GM19240 (cell line): ENCODE measurements at regions not wholly inside any gene's neighbourhood (a gene's known extent, or its start where the extent isn't known, plus 50 kb on each side); places are given as distances from the start of the nearest gene placed in this dataset.
A peak's percentile ranks its signal among the peaks of the same experiment; 100 is the strongest.
"Not testable (repeated sequence)": the region's sequence is repeated elsewhere in the genome, so short reads cannot be mapped to it uniquely, and the experiment has no call there.

Experiments used
- DNase-seq: peaks from one replicate; pipeline ENCODE4 v3.0.0; 2011; ENCODE audit warnings: low spot score; ENCODE audit not compliant: insufficient read length

DNA sequence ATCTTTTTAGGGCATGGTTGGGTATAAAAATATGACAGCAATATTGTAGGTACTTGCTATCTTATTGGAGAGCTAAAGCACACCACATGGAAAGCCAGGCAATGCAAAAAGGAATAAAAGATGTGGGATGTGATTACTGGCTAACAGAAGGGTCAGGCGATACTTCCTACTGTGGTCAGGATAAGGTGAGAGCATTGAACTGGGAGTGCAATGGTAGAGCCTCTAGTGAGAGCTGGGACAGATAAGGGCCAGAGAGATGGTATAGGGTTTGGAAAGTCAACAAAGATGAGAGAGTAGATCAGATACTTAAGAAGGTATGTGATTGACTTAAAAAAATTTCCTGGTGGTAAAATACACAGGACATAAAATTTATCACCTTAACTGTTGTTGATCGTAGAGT, 160.7 kb upstream of the MAN1A1 start:
- DNase-seq = no peak

DNA sequence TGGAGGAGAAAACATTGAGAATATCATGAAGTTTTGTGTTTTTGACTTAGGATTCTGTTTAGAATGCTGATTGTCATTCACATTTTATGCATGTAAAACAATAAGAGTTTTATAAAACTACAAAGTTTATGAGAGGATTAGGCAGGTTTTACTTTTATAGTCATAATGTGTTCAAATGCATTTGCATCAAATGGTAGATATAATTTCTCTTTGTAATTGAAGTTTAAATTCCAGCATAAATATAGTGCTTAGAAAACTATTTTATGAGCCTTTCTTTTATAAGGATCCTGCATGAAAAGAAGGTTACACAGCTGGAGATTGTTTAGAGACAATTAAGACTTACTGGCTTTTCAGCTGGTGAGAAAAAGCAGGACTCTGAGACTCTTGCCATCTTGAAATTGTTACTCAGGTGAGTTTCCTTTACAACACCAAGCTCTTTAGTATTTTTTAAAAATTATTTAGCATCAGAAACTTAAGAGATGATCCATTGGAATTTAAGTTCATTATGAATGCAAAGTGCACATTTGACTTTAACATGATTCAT, 157.1 kb upstream of the MAN1A1 start:
- DNase-seq = no peak

DNA sequence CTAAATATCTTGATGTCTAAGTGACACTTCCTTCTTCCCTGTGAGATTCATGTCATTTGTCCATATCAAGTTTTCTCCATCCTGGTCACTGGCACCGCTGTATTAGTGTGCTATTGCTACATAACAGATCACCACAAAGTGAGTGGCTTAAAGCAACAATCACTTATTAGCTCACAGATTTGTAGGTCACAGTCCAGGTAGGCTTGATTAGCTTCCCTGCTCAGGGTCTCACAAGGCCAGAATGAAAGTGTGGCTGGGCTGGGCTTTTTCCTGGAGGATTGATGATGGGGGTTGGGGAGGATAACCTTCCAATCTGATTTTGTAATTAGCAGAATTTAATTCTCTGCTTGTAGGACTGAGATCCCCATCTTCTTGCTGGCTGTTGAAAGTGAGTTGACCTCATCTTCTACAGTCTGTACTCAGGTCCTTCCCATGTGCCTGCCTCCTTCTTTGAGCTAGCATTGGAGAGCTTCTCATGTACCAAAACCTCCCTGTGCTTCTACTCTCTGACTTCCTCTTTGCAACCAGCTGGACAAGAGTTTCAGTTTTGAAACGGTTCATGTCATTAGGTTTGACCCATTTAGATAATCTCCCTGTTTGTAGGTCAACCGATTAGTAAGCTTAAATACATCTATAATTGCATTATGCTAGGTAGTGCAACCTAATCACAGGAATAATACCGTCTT, 152.4 kb upstream of the MAN1A1 start:
- DNase-seq = peak; percentile 0

DNA sequence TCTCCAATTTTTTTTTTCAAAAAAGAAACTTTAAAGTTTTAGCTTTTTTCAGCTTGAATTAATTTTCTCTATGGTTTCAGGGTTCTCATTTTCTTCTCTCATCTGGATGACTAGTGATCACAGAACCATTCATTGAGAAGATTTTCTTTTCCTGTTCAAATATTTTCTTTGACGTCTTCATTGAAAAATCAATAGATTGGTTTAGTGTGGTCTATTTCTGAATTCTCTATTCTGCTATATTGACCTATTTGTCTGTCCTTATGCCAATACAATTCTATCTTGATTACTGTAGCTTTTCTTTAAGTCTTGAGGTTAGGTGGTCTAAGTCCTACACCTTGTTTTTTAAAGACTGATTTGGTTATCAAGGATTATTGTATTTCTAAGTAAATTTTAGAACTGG, 150.2 kb upstream of the MAN1A1 start:
- no peak for DNase-seq

DNA sequence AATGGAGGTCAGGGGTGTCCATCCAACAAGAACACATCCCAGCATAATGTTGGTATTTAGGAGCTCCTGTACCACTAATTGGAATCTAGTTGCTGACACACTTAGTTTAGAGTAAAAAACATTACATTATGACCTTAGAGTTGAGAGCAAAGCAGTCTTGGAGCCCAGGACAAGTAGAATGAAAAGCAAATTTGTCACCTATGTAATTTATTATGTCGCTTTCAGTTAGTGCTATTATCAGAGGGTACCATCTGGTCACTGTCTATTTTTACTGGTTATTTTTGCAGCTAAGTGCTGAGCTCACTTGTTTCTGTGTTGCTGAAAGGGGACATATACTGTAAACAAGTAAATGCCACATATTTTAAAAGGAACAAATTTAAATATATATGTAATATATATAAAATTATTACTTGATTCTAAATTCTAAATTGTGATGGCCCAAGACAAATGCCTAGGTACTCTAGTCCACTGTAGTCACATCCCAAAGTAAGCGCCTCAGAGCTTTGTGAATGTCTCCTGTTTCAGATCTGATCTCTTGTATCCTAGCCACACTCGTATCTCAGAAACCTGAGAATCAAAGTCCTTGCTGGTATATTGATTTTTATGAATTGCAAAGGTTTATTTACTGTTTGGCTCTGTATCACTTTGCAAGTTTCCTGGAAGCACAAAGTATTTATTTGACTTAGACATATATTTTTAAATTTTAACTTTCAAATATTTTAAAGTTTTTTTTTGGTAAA, 148.6 kb upstream of the MAN1A1 start:
- DNase-seq = no peak

DNA sequence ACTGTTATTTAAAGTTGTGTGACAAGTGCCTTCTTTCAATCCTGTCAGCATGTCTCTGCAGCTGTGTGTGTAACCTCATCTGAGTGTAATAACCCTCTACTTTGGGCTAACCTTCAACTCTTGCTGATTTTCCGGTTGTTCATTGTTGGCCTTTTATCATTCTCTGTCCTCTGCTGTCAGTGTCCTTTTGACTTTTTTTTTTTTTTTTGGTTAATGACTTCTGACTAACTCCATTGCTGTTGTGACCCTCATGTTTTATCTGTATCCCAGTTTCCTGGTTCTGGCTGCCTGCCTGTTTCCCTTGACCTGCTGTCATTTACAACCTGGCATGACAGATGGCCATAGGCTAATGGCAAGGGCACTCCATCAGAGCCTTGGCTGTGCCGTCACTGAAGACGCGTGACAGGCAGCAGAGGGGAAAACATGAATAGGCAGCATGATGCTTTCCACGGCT, 145.7 kb upstream of the MAN1A1 start:
- DNase-seq = no peak

DNA sequence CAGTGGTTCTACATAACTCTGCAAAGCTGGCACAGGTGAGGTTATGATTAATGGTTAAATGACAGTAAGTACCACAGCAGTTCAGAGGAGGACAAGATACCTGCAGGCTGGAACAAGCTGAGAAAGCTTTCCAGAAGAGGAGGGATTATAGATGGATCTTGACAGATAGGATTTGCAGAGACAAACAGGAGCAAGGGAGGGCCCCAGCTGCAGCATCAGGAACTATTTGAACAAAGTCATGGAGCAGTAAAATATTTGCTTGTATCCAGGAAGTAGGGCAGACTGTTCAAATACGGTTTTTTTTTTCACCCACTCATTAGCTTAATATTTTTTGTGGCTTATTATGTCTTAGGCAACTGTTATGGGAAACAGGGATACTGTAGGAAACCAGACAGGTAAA, 144.4 kb upstream of the MAN1A1 start:
- no peak for DNase-seq

DNA sequence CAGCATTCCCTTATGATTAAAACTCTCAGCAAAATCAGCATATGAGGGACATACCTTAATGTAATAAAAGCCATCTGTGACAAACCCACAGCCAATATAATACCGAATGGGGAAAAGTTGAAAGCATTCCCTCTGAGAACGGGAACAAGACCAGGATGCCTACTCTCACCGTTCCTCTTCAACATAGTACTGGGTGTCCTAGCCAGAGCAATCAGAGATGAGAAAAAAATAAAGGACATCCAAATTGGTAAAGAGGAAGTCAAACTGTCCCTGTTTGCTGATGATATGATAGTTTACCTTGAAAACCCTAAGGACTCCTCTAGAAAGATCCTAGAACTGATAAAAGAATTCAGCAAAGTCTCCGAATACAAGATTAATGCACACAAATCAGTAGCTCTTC, 141.6 kb upstream of the MAN1A1 start:
- not testable (repeated sequence) for DNase-seq

DNA sequence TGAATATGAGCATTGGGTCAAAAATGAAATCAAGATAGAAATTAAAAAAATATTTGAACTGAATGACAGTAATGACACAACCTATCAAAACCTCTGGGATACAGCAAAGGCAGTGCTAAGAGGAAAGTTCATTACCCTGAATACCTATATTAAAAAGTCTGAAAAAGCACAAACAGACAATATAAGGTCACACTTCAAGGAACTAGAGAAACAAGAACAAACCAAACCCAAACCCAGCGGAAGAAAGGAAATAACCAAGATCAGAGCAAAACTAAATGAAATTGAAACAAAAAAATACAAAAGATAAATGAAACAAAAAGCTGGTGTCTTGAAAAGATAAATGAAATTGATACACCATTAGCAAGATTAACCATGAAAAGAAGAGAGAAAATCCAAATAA, 140.5 kb upstream of the MAN1A1 start:
- not testable (repeated sequence) for DNase-seq

DNA sequence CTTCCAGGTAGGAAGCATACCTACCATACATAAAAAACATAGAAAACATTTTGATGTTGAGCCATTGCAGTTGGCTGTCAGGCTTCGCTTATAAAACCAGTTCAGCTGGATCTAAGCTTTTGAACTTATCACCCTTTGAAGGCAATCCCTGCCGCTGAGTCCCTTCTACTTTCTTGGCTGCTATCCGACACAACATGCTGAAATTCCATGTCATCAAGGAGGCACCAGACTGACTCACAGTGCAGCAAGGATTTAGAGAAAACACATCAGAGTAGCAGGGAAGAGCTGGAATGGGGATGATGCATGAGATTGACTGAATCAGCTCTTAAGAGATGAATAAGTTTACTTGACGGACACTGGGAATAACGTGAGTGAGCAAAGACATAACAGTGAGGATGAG, 135.0 kb upstream of the MAN1A1 start:
- no peak for DNase-seq

DNA sequence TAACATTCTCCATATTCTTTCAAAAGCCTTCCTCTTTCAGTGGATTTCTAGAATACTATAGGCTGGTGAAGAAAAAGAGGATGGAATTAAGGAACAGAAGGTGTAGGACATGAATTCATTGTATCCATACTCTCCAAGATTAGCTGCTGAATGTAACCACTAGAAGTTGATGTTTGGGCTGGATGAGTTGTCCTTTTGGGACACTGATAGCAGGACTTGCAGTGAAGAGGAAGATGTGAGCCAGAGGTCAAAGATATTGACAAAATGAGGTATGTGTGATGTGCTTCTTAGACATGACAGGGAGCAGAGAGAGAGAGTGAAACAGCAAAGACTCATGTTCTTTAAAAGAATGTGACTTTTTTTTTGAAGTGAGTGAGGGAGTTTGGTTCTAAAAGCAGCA, 134.3 kb upstream of the MAN1A1 start:
- DNase-seq = no peak

DNA sequence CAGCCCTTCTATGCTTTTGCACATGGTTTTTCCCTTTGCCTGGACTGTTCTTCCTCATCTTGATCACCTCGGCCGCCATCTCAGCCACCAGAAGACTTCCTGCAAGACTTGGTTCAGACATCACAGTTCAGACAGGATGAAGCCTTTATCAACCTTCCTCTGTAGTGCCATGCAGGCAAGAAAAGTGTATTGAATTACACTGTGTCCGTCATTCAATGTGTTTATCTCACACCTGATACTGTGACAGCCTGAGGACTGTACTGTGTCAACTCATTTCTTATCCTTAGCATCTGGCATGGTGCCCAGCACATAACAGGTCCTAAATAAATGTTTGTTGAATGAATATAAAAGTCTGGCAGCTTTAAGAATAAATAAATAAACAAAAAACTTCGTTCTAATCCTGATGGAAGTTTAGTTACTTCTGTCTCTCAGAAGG, 133.3 kb upstream of the MAN1A1 start:
- DNase-seq = no peak

DNA sequence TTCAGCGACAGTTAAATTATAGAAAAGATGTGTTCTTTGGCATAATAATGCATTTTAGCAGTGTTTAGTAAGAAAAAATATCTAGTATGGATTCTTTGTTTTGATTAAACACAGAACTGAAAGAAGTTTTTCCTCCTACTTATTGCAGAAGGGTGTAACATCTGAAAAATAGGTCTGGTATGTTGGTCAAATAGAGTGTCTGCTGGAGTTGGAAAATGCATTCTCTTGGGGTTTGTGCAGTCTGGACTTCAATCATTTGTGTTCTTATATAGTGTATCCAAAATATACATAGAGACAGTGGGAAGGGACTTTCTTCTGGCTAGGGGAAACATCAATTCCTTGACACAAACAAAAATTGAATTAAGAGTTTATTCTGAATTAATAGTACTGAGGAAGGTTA, 132.4 kb upstream of the MAN1A1 start:
- no peak for DNase-seq

DNA sequence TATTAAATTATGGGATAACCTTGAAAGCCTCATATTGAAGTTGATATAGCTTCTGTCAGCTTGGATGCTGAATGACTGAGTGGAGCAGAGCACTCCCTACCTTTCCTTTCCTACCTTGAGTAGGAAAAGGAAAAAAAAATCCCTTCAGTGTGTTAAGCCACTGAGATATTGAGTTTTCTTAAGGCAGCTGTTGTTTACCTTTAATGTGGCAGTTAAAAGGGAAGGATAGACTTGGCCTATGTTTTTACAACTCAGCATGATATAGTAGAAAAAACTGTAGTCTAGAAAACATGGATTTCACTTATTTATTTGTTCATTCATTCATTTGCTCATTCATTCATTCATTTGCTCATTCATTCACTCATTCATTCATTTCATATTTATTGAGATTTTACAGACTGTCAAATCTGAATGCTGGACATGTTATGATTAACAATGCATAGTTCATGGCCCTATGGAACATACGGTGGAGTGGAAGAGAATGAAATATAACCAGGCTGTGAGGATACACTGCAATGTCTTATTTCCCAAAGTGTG, 131.5 kb upstream of the MAN1A1 start:
- DNase-seq = no peak

DNA sequence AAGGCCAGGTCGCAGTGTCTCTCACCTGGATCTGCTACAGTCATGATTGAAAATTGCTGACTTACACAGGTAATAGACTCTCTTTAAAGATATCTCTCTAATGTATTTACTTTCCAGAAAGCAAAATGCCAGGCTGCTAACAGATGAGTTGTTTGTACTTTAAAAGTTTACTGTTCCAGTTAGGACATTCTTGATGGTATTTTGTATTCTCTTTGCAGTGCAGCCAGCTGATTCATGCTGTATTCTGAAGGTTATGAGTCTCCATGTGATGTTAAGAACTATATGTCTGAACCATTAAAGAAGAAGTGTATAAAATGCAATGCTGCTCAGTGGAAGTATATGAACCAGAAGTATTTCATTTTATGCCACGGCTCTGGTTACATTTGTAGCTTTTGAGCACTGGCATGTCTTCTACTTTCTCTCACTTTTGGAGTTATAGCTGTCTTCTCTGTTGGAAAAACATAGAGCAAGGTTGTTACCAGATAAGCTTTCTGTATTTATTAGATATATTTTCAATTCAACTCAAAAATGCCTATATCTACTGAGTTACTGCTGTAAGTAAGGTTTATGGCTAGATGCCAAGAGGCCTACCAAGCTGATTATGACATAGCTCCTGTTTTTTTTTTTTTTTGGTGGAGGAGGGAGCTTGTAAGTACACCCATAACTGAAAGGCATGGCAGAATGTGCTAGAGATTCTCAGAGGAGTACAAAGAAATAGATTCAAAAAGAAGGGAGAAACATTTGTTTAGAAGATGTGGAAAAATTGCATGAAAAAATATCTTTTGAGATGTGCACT, 130.5 kb upstream of the MAN1A1 start:
- no peak for DNase-seq

DNA sequence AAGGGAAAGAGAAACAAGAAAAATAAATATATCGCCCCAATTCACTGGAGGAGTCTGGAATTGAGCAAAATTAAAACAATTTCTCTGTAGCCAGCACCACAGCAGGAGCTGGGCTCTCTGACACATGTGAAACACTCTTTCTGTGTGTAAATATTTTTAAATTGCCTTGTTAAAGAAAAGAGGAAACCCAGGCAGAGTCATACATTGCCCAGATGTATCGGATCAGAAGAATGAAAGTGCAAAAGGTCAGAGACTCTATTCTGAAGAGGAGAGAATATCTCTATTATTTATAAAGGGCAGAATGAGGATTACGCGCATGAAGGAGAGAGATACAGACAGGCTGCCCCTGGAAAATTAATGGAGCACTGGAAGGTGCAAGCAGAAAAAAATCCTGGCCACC, 127.0 kb upstream of the MAN1A1 start:
- no peak for DNase-seq

DNA sequence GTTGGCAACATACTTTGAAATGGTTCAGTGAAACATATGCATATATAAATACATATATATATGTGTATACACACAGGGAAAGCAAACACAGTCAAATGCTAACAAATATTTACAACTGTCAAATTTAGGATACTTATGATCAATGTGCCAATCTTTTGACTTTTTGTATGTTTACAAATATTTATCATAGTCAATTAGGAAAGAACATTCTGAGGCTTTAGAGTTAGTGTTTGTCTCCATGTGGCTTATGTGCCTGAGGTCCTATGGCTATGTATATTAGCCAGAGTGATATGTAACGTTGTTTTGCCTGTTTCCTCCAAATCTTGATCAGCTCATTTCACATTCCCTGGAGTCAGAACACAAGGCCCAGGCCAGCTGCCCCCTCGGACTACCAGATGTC, 126.5 kb upstream of the MAN1A1 start:
- no peak for DNase-seq

DNA sequence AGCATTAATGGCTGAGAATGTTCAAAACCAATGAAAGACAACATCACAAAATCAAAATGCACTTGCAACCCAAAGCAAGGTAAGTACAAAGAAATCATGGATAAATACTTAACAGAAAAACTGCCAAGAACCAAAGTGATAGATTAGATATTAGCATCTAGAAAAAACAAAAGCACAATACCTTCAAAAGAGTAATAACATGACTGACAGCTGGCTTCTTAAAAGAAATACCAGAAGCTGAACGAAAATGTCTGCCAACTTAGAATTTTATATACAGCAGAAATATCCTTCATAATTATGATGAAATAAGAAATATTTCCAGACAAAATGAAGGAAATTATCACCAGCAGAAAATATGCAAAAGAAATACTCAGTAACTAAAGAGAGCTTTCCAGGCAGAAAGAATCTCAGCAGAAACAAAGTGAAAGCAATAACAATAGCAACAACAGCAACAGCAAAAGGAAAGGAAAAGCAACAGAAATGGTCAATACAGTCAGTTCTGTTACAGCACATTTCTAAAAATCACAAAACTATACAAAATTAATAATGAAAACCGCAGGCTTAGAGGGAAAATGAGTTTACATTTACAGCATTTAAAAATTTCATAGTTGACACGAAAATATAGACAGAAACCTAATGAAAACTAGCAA, 121.5 kb upstream of the MAN1A1 start:
- DNase-seq = no peak

DNA sequence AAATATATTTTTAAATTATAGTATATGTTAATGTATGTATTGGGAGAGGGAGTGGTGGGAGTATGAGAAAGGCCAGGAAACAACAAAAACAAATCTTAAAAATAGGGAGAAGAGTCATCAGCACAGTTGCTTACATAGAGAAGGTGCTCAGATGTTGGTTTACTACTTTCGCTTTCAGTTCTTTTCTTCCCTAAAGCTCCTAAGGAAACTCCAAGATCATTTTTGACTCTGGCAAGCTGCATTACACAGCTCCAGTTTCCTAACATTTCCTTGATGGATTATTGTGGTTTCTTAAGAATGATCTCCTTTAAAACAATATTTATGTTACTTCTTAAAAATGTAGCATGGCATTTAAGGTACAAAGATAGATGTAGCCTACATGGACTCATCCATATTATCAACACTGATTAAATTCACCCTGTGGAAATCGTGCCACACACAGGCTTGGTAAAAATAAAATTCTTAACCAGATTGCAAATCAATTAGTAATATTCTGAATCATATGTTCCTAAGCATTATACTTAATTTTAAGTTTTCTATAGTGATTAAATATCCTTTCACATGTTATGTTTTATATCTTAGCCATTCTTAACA, 118.0 kb upstream of the MAN1A1 start:
- DNase-seq = no peak

DNA sequence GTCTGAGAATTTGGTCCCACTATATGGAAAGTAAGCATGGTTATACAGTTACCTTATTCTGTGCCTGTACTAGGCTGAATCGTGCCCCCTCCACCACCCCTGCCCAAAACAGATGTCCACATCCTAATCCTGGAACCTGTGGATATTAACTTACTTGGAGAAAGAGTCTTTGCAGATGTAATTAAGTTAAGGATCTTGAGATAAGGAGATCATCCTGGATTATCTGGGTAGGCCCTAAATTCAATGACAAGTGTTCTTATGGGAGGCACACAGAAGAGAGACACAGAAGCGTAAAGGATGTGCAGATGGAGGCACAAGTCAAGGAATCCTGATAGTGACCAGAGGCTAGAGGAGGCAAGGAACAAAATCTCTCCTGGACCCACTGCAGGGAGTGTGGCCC, 116.7 kb upstream of the MAN1A1 start:
- no peak for DNase-seq

DNA sequence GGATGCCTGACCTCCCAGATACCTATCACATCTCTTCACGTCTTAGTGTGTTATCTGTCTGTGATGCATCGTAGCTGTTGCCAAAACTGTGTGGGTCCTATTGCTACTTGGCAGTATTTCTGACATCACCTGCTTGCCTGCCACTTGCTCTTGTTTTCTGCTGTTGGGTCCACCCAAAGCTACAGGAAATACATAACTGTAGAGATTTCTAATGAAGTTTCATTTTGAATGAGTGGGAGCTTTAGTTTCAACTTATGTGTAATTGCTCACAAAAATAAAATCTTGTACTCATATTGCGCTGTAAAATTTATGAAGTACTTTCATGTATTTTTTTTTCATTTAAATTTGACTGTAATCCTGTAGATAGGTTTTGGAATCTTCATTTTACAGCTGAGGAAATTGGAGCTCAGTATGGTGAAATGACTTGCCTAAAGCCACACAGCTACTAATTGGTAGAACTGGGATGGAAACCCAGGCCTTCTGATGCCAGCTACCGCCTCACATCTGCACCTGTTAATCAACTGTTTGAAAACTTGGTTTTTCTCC, 113.6 kb upstream of the MAN1A1 start:
- no peak for DNase-seq
